HG02938 (cell line): ENCODE measurements at regions not wholly inside any gene's neighbourhood (a gene's known extent, or its start where the extent isn't known, plus 50 kb on each side); places are given as distances from the start of the nearest gene placed in this dataset.

Source experiments
- ATAC-seq: cut with Tn5 transposase; IDR thresholded peaks from one replicate; pipeline ENCODE4 v1.9.1; 2021; ENCODE audit warnings: mild to moderate bottlenecking, moderate library complexity; ENCODE audit not compliant: unreplicated experiment

GRCh38 chr11:39304586-39304985 lies 2154.9 kb downstream of the LRRC4C start:
- ATAC-seq = no peak

DNA sequence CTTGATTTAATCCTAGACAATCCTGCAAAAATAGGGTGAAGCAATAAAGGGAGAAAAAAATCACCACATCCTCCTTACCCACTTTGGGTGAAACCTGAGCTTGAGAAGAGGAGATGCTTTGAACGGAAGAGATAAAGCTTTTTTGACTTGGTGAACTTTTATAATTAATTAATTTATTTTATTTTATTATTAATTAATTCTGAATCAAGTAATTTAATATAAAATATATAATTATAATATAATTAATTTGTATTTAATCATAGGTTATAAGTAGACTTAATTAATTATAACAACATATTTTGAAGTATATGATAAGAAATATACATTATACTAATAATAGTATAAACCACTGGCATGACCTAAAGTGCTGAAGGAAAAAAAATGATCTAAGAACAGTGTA lies 2164.8 kb downstream of the LRRC4C start:
- no peak for ATAC-seq

DNA sequence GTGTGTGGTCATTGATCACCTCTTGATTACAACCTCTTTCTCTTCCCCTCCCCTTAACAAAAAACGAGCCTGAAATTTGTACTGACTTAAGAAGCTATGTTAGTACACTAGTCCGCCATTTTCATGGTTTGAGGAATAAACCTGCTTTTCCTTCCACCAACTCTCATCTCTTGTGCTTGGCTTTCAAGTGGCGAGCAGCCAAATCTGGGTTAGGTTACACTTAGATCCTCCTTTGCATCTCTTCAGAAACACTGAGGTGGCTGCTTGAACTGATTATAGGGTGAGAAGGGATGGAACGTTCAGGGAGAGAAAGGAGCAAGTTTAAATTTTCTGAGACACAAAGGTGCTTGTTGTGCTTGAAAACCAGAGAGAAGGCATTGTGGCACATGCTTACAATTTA lies 2171.4 kb downstream of the LRRC4C start:
- ATAC-seq = no peak

- no peak for ATAC-seq
Measured at GRCh38 chr11:39268176-39268690, 2191.2 kb downstream of the LRRC4C start.

GRCh38 chr11:39255648-39256047 lies 2203.8 kb downstream of the LRRC4C start:
- no peak for ATAC-seq

DNA sequence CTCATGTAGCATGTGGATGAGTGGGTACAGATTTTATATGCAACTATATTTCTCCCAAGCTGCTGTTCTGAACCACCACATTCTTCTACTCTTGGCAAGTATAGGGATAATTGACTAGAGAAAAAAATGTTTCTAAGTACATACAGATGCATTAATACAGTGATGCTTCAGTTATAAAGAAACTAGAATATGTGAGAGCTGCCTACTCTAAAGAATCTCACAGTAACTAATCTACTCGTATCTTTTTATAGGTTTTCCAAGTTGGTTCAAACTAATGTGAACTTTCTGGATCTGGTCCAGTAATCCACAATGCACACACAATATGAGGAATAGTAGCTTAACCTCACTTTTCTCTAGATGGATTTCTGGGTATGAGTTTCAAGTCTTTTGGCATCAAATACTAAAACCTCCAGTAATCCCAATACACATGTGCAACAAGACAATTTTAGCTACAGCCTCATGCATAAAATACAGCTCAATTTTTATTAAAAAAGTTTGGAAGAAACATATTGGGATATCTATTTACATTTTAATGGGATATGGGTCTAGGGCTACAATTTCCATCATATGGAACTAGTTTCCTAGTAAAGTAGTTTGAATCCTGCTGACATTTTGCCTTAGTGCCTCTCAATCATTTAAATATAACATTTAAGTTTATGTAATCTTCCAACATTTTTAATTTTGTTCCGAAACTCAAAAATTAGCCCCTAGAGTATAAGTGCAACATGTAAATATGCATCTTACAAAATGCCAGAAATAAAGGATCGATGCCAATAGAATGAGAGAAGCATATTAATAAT lies 2209.7 kb downstream of the LRRC4C start:
- ATAC-seq = no peak

- no peak for ATAC-seq
Measured at GRCh38 chr11:39247570-39248137, 2211.8 kb downstream of the LRRC4C start.

GRCh38 chr11:39239553-39239952 lies 2219.9 kb downstream of the LRRC4C start:
- no peak for ATAC-seq

DNA sequence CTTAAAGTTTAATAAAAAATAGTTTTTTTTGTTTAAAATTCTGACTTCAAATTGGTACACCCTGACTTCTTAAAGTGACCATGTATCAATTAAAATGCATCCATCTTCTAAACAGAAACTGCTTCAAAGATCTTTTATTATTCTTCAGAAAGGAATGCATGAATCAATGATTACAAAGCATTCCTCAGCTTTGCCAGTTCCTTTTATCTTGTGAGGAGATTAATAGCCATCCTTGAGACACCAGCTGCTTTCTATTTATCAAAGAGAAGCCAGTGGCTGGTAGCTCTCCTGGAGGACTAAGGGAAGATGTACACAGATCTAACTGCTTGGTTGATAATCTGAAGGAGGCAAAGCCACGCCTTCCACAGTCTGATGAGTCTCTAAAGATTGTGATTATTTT lies 2222.5 kb downstream of the LRRC4C start:
- no peak for ATAC-seq

DNA sequence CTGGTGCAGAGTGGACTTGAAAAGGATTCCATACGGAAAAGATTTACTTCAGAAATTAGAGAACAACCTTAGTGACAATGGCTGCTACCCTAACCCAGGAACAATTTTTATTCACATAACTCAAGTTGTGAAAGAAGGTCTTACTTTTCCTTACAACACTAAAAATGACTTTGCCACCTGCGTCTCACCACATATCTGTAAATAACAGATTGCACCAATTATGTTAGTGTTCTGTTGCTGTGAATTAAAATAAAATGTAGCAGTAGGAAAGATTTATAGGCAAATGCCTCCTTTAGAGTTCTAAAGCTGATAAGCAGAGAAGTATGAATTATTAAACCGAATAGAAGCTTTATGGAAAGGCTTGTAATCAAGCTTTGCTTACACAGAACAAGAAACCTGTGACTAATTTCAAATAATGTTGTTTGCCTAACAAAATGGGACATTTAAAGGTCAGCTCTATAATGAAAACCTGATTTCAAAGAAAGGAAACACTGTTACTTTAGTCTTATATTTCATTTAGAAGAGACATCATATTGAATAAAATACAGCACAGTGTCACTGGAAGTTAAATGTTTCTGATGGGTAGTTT lies 2237.8 kb downstream of the LRRC4C start:
- no peak for ATAC-seq

- ATAC-seq = no peak
Measured at GRCh38 chr11:39220501-39221230, 2238.8 kb downstream of the LRRC4C start.

- no peak for ATAC-seq
Measured at GRCh38 chr11:39220069-39220468, 2239.4 kb downstream of the LRRC4C start.

- no peak for ATAC-seq
Measured at GRCh38 chr11:39209981-39210380, 2249.5 kb downstream of the LRRC4C start.

- no peak for ATAC-seq
Measured at GRCh38 chr11:39205236-39205995, 2254.0 kb downstream of the LRRC4C start.

- ATAC-seq = no peak
Measured at GRCh38 chr11:39192671-39193070, 2266.8 kb downstream of the LRRC4C start.

GRCh38 chr11:39190751-39191150 lies 2268.7 kb downstream of the LRRC4C start:
- no peak for ATAC-seq

GRCh38 chr11:39177678-39178077 lies 2281.8 kb downstream of the LRRC4C start:
- ATAC-seq = no peak

- ATAC-seq = no peak
Measured at GRCh38 chr11:39174965-39175364, 2284.5 kb downstream of the LRRC4C start.

GRCh38 chr11:39174196-39174595 lies 2285.3 kb downstream of the LRRC4C start:
- no peak for ATAC-seq

DNA sequence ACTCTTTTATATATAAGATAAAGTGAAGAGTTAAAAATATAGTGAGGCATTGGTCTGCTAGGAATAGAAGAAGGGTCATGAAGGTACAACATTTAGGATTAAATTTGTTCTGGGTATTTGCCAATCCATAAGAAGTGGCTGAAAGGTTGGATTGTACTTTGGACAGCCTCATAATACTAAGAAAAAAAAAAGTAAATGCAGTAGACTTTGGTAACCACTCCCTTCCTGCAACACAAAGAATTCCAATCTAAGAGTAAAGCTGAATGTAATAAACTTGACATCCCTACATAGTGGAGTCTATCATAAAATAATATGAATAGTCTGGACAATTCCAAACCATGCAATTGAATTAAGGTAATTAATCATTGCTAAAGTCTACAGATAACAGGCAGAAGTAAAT lies 2294.4 kb downstream of the LRRC4C start:
- no peak for ATAC-seq

- ATAC-seq = no peak
Measured at GRCh38 chr11:39149214-39149613, 2310.2 kb downstream of the LRRC4C start.
